ENCODE measurements at regions not wholly inside any gene's neighbourhood (a gene's known extent, or its start where the extent isn't known, plus 50 kb on each side); places are given as distances from the start of the nearest gene placed in this dataset.
"Not testable (repeated sequence)": the region's sequence is repeated elsewhere in the genome, so short reads cannot be mapped to it uniquely, and the experiment has no call there.

DNA sequence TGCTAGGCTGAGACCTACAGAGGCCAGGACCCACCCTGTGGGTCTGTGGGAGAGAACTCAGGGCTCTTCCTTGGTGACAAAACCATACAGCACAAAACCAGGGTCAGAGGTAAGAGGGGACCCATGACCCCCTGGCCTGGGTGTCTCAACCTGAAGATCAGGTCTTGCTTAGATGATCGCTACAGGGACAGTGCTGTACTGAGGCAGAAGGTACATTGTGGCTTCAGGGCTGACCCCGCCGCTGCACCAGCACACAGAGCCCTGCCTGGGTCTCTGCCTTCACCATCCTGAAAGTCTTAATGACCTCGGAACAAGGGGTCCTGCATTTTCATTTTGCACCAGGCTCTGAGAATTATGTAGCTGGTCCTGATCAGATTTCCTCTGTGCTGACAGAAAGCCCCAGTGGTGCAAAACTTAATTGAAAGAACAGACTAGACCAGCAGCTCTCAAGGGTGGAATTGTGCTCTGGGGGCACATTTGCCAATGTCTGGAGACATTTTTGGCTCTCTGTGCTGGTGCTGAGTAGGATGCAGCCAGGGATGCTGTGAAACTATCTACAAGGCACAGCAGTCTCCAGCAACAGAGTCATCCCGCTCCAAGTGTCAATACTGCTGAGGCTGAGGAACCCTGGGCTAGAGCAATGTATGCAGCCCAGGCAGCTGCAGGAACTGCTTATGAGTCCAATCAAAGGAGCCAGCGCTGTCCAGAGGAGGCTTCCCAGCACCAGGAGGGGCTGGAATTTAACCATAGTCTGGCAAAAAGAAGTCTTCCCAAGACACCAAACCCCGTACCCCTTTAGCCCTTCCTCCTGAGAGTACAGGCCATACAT lies 254.9 kb downstream of the ERMARD start:
- H3K9ac ChIP-seq, result peak overlapping the region in 3 of 11 experiments; percentile 28 to 60 (median 52); a peak in 3 of 22 replicates
- H4K20me1 ChIP-seq, result no peaks in the 10 kb centered on the region; a peak in 1 of 22 replicates
- H3K4me3 ChIP-seq, result no peak overlapping the region
- H3K4me1 ChIP-seq, result peaks cover 0 to 77% (median 5%) of the 10 kb centered on the region in 10 experiments; a peak in 11 of 20 replicates
- TF ChIP-seq Cebpa-rat (IDR thresholded peaks at IDR 0.05), result no peak
- no peaks in the 10 kb centered on the region for H3K27me3 ChIP-seq
- H3K9me3 ChIP-seq (replicated peaks in 1 of 11), result peaks cover 40 to 50% (median 44%) of the 10 kb centered on the region in 11 experiments
- H3K27ac ChIP-seq, result peak overlapping the region in 4 of 11 experiments; percentile 34 to 84 (median 76); a peak in 8 of 22 replicates
- peak overlapping the region in 4 of 11 experiments; percentile 19 to 84 (median 72); a peak in 6 of 22 replicates for H3K4me2 ChIP-seq
- peaks cover 0 to 20% (median 3%) of the 10 kb centered on the region in 11 experiments; a peak in 8 of 22 replicates for H3K36me3 ChIP-seq

DNA sequence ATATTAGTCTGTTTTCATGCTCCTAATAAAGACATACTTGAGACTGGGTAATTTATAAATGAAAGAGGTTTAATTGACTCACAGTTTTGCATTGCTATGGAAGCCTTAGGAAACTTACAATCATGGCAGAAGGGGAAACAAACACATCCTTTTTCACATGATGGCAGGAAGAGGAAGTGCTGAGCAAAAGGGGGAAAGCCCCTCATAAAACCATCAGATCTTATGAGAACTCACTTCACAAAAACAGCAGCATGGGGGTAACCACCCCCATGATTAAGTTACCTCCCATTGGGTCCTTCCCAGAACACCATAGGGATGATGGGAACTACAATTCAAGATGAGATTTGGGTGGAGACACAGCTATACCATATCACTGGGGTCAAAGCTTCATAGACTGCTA lies 254.2 kb downstream of the ERMARD start:
- H4K20me1 ChIP-seq, result no peaks in the 10 kb centered on the region
- H3K4me3 ChIP-seq, result no peak overlapping the region
- peaks cover 0 to 20% (median 3%) of the 10 kb centered on the region in 11 experiments; a peak in 8 of 22 replicates for H3K36me3 ChIP-seq
- no peak for TF ChIP-seq Cebpa-rat (IDR thresholded peaks at IDR 0.05)
- peak overlapping the region in 6 of 11 experiments; percentile 4 to 84 (median 42); a peak in 7 of 22 replicates for H3K4me2 ChIP-seq
- H3K9me3 ChIP-seq (replicated peaks in 1 of 11), result peaks cover 46 to 56% (median 50%) of the 10 kb centered on the region in 11 experiments
- H3K27ac ChIP-seq, result peak overlapping the region in 4 of 11 experiments; percentile 34 to 84 (median 76); a peak in 8 of 22 replicates
- peak overlapping the region in 3 of 11 experiments; percentile 28 to 62 (median 52); a peak in 4 of 22 replicates for H3K9ac ChIP-seq
- H3K27me3 ChIP-seq, result no peaks in the 10 kb centered on the region
- peaks cover 0 to 71% (median 5%) of the 10 kb centered on the region in 10 experiments; a peak in 11 of 20 replicates for H3K4me1 ChIP-seq

DNA sequence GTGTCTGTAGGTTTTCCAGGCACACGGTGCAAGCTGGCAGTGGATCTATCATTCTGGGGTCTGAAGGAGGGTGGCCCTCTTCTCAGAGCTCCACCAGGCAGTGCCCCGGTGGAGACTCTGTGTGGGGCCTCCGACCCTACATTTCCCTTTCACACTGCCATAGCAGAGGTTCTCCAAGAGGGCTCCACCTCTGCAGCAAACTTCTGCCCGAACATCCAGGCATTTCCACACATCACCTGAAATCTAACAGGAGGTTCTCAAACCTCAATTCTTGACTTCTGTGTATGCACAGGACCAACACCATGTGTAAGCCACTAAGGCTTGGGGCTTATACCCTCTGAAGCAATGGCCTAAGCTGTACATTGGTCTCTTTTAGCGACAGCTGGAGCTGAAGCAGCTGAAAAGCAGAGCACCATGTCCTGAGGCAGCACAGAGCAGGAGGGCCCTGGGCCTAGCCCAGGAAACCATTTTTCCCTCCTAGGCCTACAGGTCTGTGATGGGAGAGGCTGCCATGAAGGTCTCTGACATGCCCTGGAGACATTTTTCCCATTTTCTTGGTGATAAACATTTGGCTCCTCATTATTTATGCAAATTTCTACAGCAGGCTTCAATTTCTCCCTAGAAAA lies 253.3 kb downstream of the ERMARD start:
- H3K4me3 ChIP-seq, result peak overlapping the region in 7 of 10 experiments; percentile 7 to 40 (median 22); a peak in 7 of 20 replicates
- no peak for TF ChIP-seq Cebpa-rat (IDR thresholded peaks at IDR 0.05)
- H3K36me3 ChIP-seq, result peaks cover 0 to 20% (median 3%) of the 10 kb centered on the region in 11 experiments; a peak in 8 of 22 replicates
- peaks cover 0 to 72% (median 5%) of the 10 kb centered on the region in 10 experiments; a peak in 11 of 20 replicates for H3K4me1 ChIP-seq
- no peaks in the 10 kb centered on the region for H3K27me3 ChIP-seq
- peak overlapping the region in 2 of 11 experiments; percentile 39 to 62; a peak in 2 of 22 replicates for H3K9ac ChIP-seq
- peaks cover 51 to 66% (median 59%) of the 10 kb centered on the region in 11 experiments for H3K9me3 ChIP-seq (replicated peaks in 1 of 11)
- peak overlapping the region in 3 of 11 experiments; percentile 64 to 84 (median 80); a peak in 6 of 22 replicates for H3K4me2 ChIP-seq
- peak overlapping the region in 4 of 11 experiments; percentile 12 to 84 (median 76); a peak in 7 of 22 replicates for H3K27ac ChIP-seq
- no peaks in the 10 kb centered on the region for H4K20me1 ChIP-seq

DNA sequence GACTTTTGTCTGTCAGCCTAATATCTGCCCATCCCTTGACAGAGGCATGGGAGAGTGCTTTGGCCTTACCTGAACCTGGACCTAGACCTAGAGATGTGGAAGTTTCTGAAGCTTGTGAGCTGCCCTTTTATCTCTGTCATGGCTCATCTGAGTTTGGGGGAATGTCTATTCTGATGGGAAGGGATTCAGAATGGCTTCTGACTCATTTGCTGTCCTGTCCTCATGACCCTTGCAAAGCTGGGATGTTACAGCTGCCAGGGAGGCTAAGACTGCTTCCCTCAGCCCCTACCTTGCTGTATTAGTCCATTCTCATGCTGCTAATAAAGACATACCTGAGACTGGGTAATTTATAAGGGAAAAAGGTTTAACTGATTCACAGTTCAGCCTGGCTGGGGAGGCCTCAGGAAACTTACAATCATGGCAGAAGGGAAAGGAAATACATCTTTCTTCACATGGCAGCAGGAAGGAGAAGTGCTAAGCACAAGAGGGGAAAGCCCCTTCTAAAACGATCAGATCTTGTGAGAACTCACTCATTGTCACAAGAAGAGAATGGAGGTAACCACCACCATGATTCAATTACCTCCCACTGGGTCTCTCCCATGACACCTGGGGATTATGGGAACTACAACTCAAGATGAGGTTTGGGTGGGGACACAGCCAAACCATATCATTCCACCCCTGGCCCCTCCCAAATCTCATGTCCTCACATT lies 252.2 kb downstream of the ERMARD start:
- H3K9ac ChIP-seq, result no peak overlapping the region
- no peaks in the 10 kb centered on the region for H4K20me1 ChIP-seq
- peak overlapping the region in 3 of 10 experiments; percentile 12 to 40 (median 22); a peak in 4 of 20 replicates for H3K4me3 ChIP-seq
- H3K27me3 ChIP-seq, result no peaks in the 10 kb centered on the region
- H3K36me3 ChIP-seq, result peaks cover 0 to 20% (median 3%) of the 10 kb centered on the region in 11 experiments; a peak in 8 of 22 replicates
- peak overlapping the region in 2 of 11 experiments; percentile 80 to 84; a peak in 3 of 22 replicates for H3K4me2 ChIP-seq
- no peak for TF ChIP-seq Cebpa-rat (IDR thresholded peaks at IDR 0.05)
- peaks cover 51 to 69% (median 59%) of the 10 kb centered on the region in 11 experiments for H3K9me3 ChIP-seq (replicated peaks in 1 of 11)
- H3K4me1 ChIP-seq, result peaks cover 0 to 78% (median 6%) of the 10 kb centered on the region in 10 experiments; a peak in 11 of 20 replicates
- H3K27ac ChIP-seq, result peak overlapping the region in 3 of 11 experiments; percentile 71 to 84 (median 80); a peak in 6 of 22 replicates

DNA sequence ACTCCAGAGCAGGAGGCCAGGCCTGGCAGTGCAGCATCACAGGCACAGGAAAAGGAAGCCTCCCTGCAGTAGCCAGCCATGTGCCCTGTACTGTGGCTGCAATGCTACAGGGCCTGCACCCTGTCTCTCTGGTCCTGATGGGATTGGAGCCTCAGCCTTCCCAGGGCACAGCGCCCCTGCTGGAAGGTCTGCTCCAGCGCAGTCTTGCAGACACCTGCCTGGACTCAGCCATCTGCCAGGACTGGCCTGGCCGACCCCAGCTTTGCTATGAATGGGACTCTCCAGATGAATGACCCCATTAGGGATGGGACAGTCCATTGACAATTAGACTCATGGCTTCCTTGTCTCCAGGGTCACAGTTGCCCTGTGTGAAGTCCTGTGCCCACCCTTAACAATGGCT lies 251.6 kb downstream of the ERMARD start:
- H4K20me1 ChIP-seq, result no peaks in the 10 kb centered on the region
- peaks cover 0 to 78% (median 9%) of the 10 kb centered on the region in 10 experiments; a peak in 13 of 20 replicates for H3K4me1 ChIP-seq
- H3K9me3 ChIP-seq (replicated peaks in 1 of 11), result peaks cover 51 to 69% (median 59%) of the 10 kb centered on the region in 11 experiments
- H3K4me3 ChIP-seq, result peak overlapping the region in 3 of 10 experiments; percentile 0 to 26 (median 1); a peak in 1 of 20 replicates
- H3K36me3 ChIP-seq, result peaks cover 0 to 20% (median 3%) of the 10 kb centered on the region in 11 experiments; a peak in 8 of 22 replicates
- H3K27me3 ChIP-seq, result no peaks in the 10 kb centered on the region
- TF ChIP-seq Cebpa-rat (IDR thresholded peaks at IDR 0.05), result no peak
- no peak overlapping the region for H3K9ac ChIP-seq
- peak overlapping the region in 2 of 11 experiments; percentile 80 to 84; a peak in 3 of 22 replicates for H3K4me2 ChIP-seq
- H3K27ac ChIP-seq, result peak overlapping the region in 3 of 11 experiments; percentile 71 to 84 (median 80); a peak in 6 of 22 replicates

DNA sequence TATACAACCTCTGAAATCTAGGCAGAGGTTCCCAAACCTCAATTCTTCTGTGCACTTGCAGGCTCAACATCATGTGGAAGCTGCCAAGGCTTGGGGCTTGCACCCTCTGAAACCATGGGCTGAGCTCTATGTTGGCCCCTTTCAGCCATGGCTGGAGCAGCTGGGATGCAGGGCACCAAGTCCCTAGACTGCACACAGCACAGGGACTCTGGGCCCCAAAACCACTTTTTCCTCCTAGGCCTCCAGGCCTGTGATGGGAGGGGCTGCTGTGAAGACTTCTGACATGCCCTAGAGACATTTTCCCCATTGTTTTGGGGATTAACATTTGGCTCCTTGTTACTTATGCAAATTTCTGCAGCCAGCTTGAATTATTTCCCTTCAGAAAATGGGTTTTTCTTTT lies 250.4 kb downstream of the ERMARD start:
- Histone ChIP-seq H3K9me3 (replicated peaks in 1 of 11) (peaks cover 51 to 69% (median 59%) of the 10 kb centered on the region in 11 experiments), H3K36me3 (peaks cover 0 to 20% (median 3%) of the 10 kb centered on the region in 11 experiments; a peak in 8 of 22 replicates), H3K4me3 (0 out of 20 replicates have a peak overlapping the region, but pooled peaks of 1 of the 10 experiments have one; percentile 9), H3K4me1 (peaks cover 0 to 78% (median 19%) of the 10 kb centered on the region in 10 experiments; a peak in 13 of 20 replicates)
- not testable (repeated sequence) for H4K20me1 ChIP-seq, H3K27me3 ChIP-seq, H3K9ac ChIP-seq, H3K27ac ChIP-seq, H3K4me2 ChIP-seq

DNA sequence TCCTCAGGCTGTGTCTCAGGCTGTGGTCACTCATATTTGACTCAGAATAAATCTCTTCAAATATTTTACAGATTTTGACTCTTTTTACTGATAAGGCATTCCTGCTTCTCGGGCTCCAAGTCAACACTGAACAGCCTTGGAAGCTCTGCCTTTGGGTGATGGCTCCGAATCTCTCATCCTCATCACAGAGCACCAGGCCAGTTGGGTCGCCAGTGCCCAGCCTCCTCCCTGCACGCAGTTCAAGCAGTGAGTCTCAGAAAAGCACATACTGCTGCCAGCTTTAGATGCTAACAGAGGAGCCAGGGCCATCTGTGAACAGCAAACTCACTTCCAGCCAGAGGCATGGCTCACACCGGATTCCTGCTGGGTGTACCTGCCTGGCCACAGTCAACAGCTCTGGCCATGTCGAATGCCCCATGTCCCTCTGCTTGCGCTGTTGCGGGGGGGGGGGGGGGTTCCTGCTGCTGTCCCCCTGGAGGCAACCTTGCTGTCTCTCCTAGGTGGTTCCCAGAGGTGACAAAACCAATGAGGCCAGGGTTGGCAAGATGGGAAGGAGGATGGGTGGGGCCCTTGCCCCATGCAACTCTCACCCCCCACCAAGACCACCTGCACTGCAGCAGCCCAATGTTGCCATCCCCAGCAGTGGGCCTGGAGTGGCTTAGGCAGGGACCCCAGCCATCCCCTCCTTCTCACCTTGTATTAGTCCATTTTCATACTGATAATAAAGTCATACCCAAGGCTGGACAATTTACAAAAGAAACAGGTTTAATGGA lies 248.8 kb downstream of the ERMARD start:
- Histone ChIP-seq H3K9ac (no peak overlapping the region), H3K9me3 (replicated peaks in 1 of 11) (peaks cover 50 to 60% (median 54%) of the 10 kb centered on the region in 11 experiments), H3K4me3 (no peak overlapping the region), H3K27ac (no peak overlapping the region), H3K36me3 (peaks cover 0 to 20% (median 3%) of the 10 kb centered on the region in 11 experiments; a peak in 8 of 22 replicates), H3K4me2 (peak overlapping the region in 3 of 11 experiments; percentile 78 to 82 (median 80); a peak in 6 of 22 replicates), H4K20me1 (no peaks in the 10 kb centered on the region), H3K27me3 (no peaks in the 10 kb centered on the region), H3K4me1 (peaks cover 0 to 76% (median 15%) of the 10 kb centered on the region in 10 experiments; a peak in 13 of 20 replicates)
- TF ChIP-seq Cebpa-rat (IDR thresholded peaks at IDR 0.05), result no peak
